Mucosa of descending colon (tissue), 3 donors: ENCODE measurements at regions not wholly inside any gene's neighbourhood (a gene's known extent, or its start where the extent isn't known, plus 50 kb on each side); places are given as distances from the start of the nearest gene placed in this dataset.

Experiments used
- ATAC-seq: fragments of 200-7000 bp; cut with Tn5 transposase; one replicate; pipeline ENCODE4 v1.9.1; 2020; ENCODE audit warnings: mild to moderate bottlenecking, moderate library complexity
- DNase-seq, 3 donors: peaks; one replicate each; pipeline ENCODE4 v3.0.0-alpha.2; 2020
- H3K36me3 ChIP-seq: fragments of 200-600 bp; one replicate; pipeline ENCODE4 v1.8.0; 2021; ENCODE audit warnings: low read depth, mild to moderate bottlenecking
- H3K4me1 ChIP-seq: fragments of 200-600 bp; one replicate; pipeline ENCODE4 v1.8.0; 2021; ENCODE audit warnings: low read depth, mild to moderate bottlenecking
- H3K4me3 ChIP-seq: fragments of 200-600 bp; one replicate; pipeline ENCODE4 v1.8.0; 2021; ENCODE audit warnings: mild to moderate bottlenecking
- H3K9me3 ChIP-seq: fragments of 200-600 bp; one replicate; pipeline ENCODE4 v1.8.0; 2021; ENCODE audit warnings: mild to moderate bottlenecking
- CTCF ChIP-seq: fragments of 200-600 bp; IDR thresholded peaks from one replicate; pipeline ENCODE4 v1.8.0; 2022; ENCODE audit warnings: antibody characterized with exemption, mild to moderate bottlenecking
- intact Hi-C, 2 donors: fragments of 100-400 bp; cut with DNase I in 1 of 2; cut with micrococcal nuclease in 1 of 2; formaldehyde crosslinking; loops; one replicate each; pipeline versions ENCODE4 v1.11.0 to v1.11.1; 2022; cut with DNase I, micrococcal nuclease
- donor health status: DM: no; HTN: no; CAD: no; lungs with moderate emphysema.
- donor health status: DM: no; HTN: no; CAD: no.
- donor health status: DM: no; HTN: yes; CAD: no.

GRCh38 chr5:117856713-117857112 lies 1131.6 kb downstream of the DTWD2 start:
- TF ChIP-seq CTCF = no peak
- no peaks in the 10 kb centered on the region for H3K4me1 ChIP-seq
- no peak for ATAC-seq
- H3K9me3 ChIP-seq = no peaks in the 10 kb centered on the region
- intact Hi-C loops = no loop called here
- H3K36me3 ChIP-seq = no peaks in the 10 kb centered on the region
- no peak for DNase-seq
- no peak overlapping the region for H3K4me3 ChIP-seq

DNA sequence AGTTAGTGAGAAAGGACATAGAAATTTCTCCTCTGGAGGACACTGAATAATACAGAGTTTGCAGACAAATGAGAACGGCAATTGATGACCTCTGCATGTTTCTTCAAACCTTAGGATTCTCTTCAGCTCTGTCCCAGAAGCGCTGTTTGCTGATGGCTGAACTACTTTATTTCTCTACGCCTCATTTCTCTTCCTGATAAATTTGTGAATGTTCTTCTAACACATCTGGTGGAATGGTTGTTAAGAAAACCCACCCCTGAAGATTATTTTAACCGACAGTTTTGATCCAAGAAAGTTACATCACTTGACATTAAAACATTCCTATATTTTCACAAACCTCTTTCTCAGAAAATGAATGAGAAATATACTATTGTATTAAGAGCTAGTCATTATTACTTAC lies 1150.6 kb downstream of the DTWD2 start:
- Histone ChIP-seq H3K4me3 (no peak overlapping the region), H3K4me1 (no peaks in the 10 kb centered on the region), H3K36me3 (no peaks in the 10 kb centered on the region), H3K9me3 (no peaks in the 10 kb centered on the region)
- DNase-seq (no peak), ATAC-seq (no peak)
- intact Hi-C loops = no loop called here
- no peak for TF ChIP-seq CTCF

- ATAC-seq (no peak), DNase-seq (no peak)
- Histone ChIP-seq H3K36me3 (no peaks in the 10 kb centered on the region), H3K4me3 (no peak overlapping the region), H3K4me1 (no peaks in the 10 kb centered on the region), H3K9me3 (peaks cover 2% of the 10 kb centered on the region)
- TF ChIP-seq CTCF = no peak
- intact Hi-C loops = no loop called here
Measured at GRCh38 chr5:117833691-117834090, 1154.7 kb downstream of the DTWD2 start.

- H3K9me3 ChIP-seq = peaks cover 8% of the 10 kb centered on the region
- intact Hi-C loops = no loop called here
- ATAC-seq (no peak), DNase-seq (no peak)
- no peak for TF ChIP-seq CTCF
- H3K4me1 ChIP-seq = no peaks in the 10 kb centered on the region
- no peaks in the 10 kb centered on the region for H3K36me3 ChIP-seq
- H3K4me3 ChIP-seq = no peak overlapping the region
Measured at GRCh38 chr5:117829646-117830045, 1158.7 kb downstream of the DTWD2 start.

DNA sequence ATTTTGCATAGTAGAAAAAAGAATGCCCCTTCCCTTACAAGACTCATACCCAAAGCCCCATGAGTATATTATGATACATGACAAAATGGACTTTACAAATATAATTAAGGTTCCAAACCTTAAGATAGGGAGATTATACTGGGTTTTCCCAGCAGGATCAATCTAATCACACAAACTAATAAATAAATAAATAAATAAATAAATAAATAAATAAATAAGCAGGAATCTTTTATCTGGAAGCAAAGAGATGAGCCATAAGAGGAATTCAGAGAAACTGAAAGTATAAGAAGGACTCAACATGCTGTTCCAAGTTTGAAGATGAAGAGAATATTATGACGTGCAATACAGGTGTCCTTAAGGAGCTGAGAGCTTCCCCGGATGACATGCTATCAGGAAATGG lies 1174.5 kb downstream of the DTWD2 start:
- H3K4me1 ChIP-seq = no peaks in the 10 kb centered on the region
- ATAC-seq (no peak), DNase-seq (no peak)
- H3K4me3 ChIP-seq = no peak overlapping the region
- peaks cover 6% of the 10 kb centered on the region for H3K9me3 ChIP-seq
- intact Hi-C loops = no loop called here
- no peak for TF ChIP-seq CTCF
- H3K36me3 ChIP-seq = no peaks in the 10 kb centered on the region

- intact Hi-C loops = no loop called here
- Histone ChIP-seq H3K4me1 (no peaks in the 10 kb centered on the region), H3K4me3 (no peak overlapping the region), H3K9me3 (peaks cover 5% of the 10 kb centered on the region), H3K36me3 (no peaks in the 10 kb centered on the region)
- DNase-seq (no peak), ATAC-seq (no peak)
- no peak for TF ChIP-seq CTCF
Measured at GRCh38 chr5:117812861-117813260, 1175.5 kb downstream of the DTWD2 start.
